H9 (cell line): ENCODE measurements at regions not wholly inside any gene's neighbourhood (a gene's known extent, or its start where the extent isn't known, plus 50 kb on each side); places are given as distances from the start of the nearest gene placed in this dataset.

ENCODE experiments used
- DNase-seq: peaks from one replicate; pipeline ENCODE4 v3.0.0-alpha.2; 2017
- H2AFZ ChIP-seq: one replicate; pipeline ENCODE4 v1.6.1; 2013; ENCODE audit warnings: mild to moderate bottlenecking, low read length, control low read depth, moderate library complexity
- H2AK5ac ChIP-seq: 2 replicates; pipeline ENCODE4 v1.6.1; 2013; ENCODE audit warnings: low read length, control low read depth, mixed read lengths; ENCODE audit not compliant: insufficient read length
- H2BK120ac ChIP-seq: one replicate; pipeline ENCODE4 v1.6.1; 2013; ENCODE audit warnings: low read depth, mild to moderate bottlenecking, low read length, control low read depth, inconsistent platforms; ENCODE audit not compliant: poor library complexity, severe bottlenecking
- H2BK12ac ChIP-seq: 2 replicates; pipeline ENCODE4 v1.6.1; 2013; ENCODE audit warnings: low read length, control low read depth, mixed read lengths, low read depth; ENCODE audit not compliant: insufficient read length
- H2BK15ac ChIP-seq: 2 replicates; pipeline ENCODE4 v1.6.1; 2013; ENCODE audit warnings: low read depth, low read length, control low read depth
- H2BK20ac ChIP-seq: one replicate; pipeline ENCODE4 v1.6.1; 2013; ENCODE audit warnings: low read depth, mild to moderate bottlenecking, low read length, control low read depth, inconsistent platforms; ENCODE audit not compliant: poor library complexity, severe bottlenecking
- H2BK5ac ChIP-seq: 2 replicates; pipeline ENCODE4 v1.6.1; 2013; ENCODE audit warnings: low read length, control low read depth, mixed read lengths; ENCODE audit not compliant: insufficient read length
- H3K14ac ChIP-seq: 2 replicates; pipeline ENCODE4 v1.6.1; 2013; ENCODE audit warnings: low read length, control low read depth; ENCODE audit not compliant: insufficient read depth
- H3K18ac ChIP-seq: 2 replicates; pipeline ENCODE4 v1.6.1; 2013; ENCODE audit warnings: low read depth, mild to moderate bottlenecking, mixed read lengths, low read length, control low read depth; ENCODE audit not compliant: insufficient read length
- H3K23ac ChIP-seq: 2 replicates; pipeline ENCODE4 v1.6.1; 2013; ENCODE audit warnings: low read length, control low read depth, mixed read lengths, low read depth; ENCODE audit not compliant: insufficient read length
- H3K23me2 ChIP-seq: 2 replicates; pipeline ENCODE4 v1.6.1; 2013; ENCODE audit warnings: low read depth, mild to moderate bottlenecking, mixed read lengths, low read length, control low read depth; ENCODE audit not compliant: insufficient read length, poor library complexity, severe bottlenecking
- H3K27ac ChIP-seq: 2 replicates; pipeline ENCODE4 v1.5.1; 2013; ENCODE audit warnings: low read length, control low read depth, mixed read lengths, low read depth; ENCODE audit not compliant: insufficient read length
- H3K27me3 ChIP-seq: 2 replicates; pipeline ENCODE4 v1.6.1; 2013; ENCODE audit warnings: low read length, control low read depth, inconsistent platforms; ENCODE audit not compliant: insufficient read depth
- H3K4ac ChIP-seq: 2 replicates; pipeline ENCODE4 v1.6.1; 2013; ENCODE audit warnings: low read depth, mild to moderate bottlenecking, control low read depth, inconsistent platforms, low read length, moderate library complexity
- H3K4me1 ChIP-seq: 2 replicates; pipeline ENCODE4 v1.6.1; 2013; ENCODE audit warnings: low read length, control low read depth, inconsistent platforms; ENCODE audit not compliant: insufficient read depth
- H3K4me2 ChIP-seq: 2 replicates; pipeline ENCODE4 v1.6.1; 2013; ENCODE audit warnings: low read length, control low read depth, mixed read lengths; ENCODE audit not compliant: insufficient read length, insufficient read depth
- H3K56ac ChIP-seq: 2 replicates; pipeline ENCODE4 v1.6.1; 2013; ENCODE audit warnings: low read depth, mild to moderate bottlenecking, mixed read lengths, low read length, control low read depth; ENCODE audit not compliant: insufficient read length
- H3K79me1 ChIP-seq: 2 replicates; pipeline ENCODE4 v1.6.1; 2013; ENCODE audit warnings: low read depth, mild to moderate bottlenecking, moderate library complexity, low read length, control low read depth, inconsistent platforms; ENCODE audit not compliant: insufficient read depth, poor library complexity, severe bottlenecking
- H3K79me2 ChIP-seq: 2 replicates; pipeline ENCODE4 v1.6.1; 2013; ENCODE audit warnings: low read length, control low read depth, inconsistent platforms; ENCODE audit not compliant: insufficient read depth
- H3K9ac ChIP-seq: 2 replicates; pipeline ENCODE4 v1.6.1; 2013; ENCODE audit warnings: low read length, control low read depth, mixed read lengths; ENCODE audit not compliant: insufficient read length; ENCODE audit errors: extremely low read depth
- H3K9me3 ChIP-seq: one replicate; pipeline ENCODE4 v1.6.1; 2013; ENCODE audit warnings: low read depth, low read length, inconsistent platforms; ENCODE audit not compliant: control insufficient read depth
- H3T11ph ChIP-seq: one replicate; pipeline ENCODE4 v1.6.1; 2013; ENCODE audit warnings: mild to moderate bottlenecking, low read length, control low read depth, inconsistent platforms
- H4K20me1 ChIP-seq: one replicate; pipeline ENCODE4 v1.6.1; 2013; ENCODE audit not compliant: control insufficient read depth, insufficient read length, insufficient read depth
- H4K5ac ChIP-seq: 2 replicates; pipeline ENCODE4 v1.6.1; 2013; ENCODE audit warnings: low read depth, mild to moderate bottlenecking, mixed read lengths, low read length, control low read depth; ENCODE audit not compliant: insufficient read length
- H4K8ac ChIP-seq: replicated peaks from 2 replicates; pipeline ENCODE4 v1.6.1; 2013; ENCODE audit warnings: low read length, control low read depth, mixed read lengths, low read depth; ENCODE audit not compliant: insufficient read length
- H4K91ac ChIP-seq: 2 replicates; pipeline ENCODE4 v1.6.1; 2013; ENCODE audit warnings: low read depth, mild to moderate bottlenecking, moderate library complexity, mixed read lengths, low read length, control low read depth; ENCODE audit not compliant: insufficient read length
- H3K27ac Mint-ChIP-seq, 3 experiments: 2 replicates in 2 of 3; 3 replicates in 1 of 3; pipeline ENCODE4 v1.8.0; 2020 to 2021; ENCODE audit warnings: mixed read lengths in 3 of 3, mild to moderate bottlenecking in 1 of 3, moderate library complexity in 1 of 3
- H3K27me3 Mint-ChIP-seq: 2 replicates; pipeline ENCODE4 v1.8.0; 2021; ENCODE audit warnings: low read depth, mild to moderate bottlenecking, moderate library complexity, mixed read lengths
- H3K36me3 Mint-ChIP-seq, 3 experiments: 2 replicates in 2 of 3; 3 replicates in 1 of 3; pipeline ENCODE4 v1.8.0; 2020 to 2021; ENCODE audit warnings: low read depth in 3 of 3, mixed read lengths in 3 of 3; ENCODE audit not compliant: insufficient read depth in 1 of 3
- H3K4me1 Mint-ChIP-seq, 2 experiments: 2 replicates each; pipeline ENCODE4 v1.8.0; 2020; ENCODE audit warnings: mixed read lengths in 2 of 2
- H3K4me3 Mint-ChIP-seq, 2 experiments: 2 replicates in 1 of 2; 3 replicates in 1 of 2; pipeline ENCODE4 v1.8.0; 2020 to 2021; ENCODE audit warnings: mild to moderate bottlenecking in 2 of 2, mixed read lengths in 2 of 2, moderate library complexity in 1 of 2
- H3K9me3 Mint-ChIP-seq, 2 experiments: 2 replicates in 1 of 2; 3 replicates in 1 of 2; pipeline ENCODE4 v1.8.0; 2020; ENCODE audit warnings: mild to moderate bottlenecking in 2 of 2, mixed read lengths in 2 of 2, moderate library complexity in 1 of 2
- CTCF ChIP-seq: fragments of 200-600 bp; sonication (generic); conservative IDR thresholded peaks from 3 replicates; pipeline ENCODE4 v1.8.0; 2021; ENCODE audit warnings: antibody characterized with exemption, mild to moderate bottlenecking
- WGBS: extraction: QIAGEN DNeasy Blood & Tissue Kit; methylation state at CpG from one replicate; pipeline ENCODE4 v1.1.7; 2013; ENCODE audit warnings: missing lambda C conversion rate, low lambda C conversion rate, mixed read lengths; ENCODE audit not compliant: insufficient read length; ENCODE audit errors: extremely low coverage; 5-methylcytosine and 5-hydroxymethylcytosine counted together

DNA sequence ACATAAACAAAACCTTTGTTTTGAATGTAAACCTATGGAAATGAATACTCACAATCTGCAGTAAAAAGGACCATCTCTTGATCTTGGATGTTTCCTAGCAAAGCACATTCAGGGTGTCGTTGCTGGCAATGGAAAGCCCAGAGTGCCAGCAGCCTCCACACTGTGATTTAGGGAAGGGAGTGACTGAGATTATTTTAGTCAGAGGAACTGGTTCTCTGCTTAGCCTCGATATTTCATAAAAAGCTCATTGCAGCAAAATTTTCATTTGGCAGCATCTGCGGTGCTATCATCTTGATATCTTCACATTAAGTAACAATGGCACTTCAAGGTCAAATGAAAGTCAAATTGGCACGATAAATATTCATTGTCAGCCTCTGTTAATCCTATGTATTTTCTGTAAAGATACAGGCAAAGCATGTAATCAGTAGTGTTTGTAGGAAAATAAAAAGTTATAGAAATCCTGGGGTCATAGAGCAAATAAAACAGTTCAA, 116.0 kb downstream of the MACIR start:
- Histone ChIP-seq H3K4ac (no peak overlapping the region), H3K4me2 (no peak overlapping the region), H3K14ac (no peak overlapping the region), H2BK15ac (no peak overlapping the region), H4K8ac (no peak overlapping the region), H2AK5ac (no peak overlapping the region), H4K91ac (no peak overlapping the region), H2BK120ac (no peak overlapping the region), H4K5ac (no peak overlapping the region), H2BK5ac (no peak overlapping the region), H3K56ac (no peak overlapping the region), H3K9ac (no peak overlapping the region), H3K79me2 (no peaks in the 10 kb centered on the region), H4K20me1 (no peaks in the 10 kb centered on the region), H3K9me3 (no peaks in the 10 kb centered on the region), H3K79me1 (no peaks in the 10 kb centered on the region), H2BK20ac (no peak overlapping the region), H2BK12ac (no peak overlapping the region), H3T11ph (no peak overlapping the region), H3K27me3 (no peaks in the 10 kb centered on the region), H2AFZ (no peak overlapping the region), H3K23ac (no peak overlapping the region), H3K23me2 (no peaks in the 10 kb centered on the region), H3K4me1 (no peaks in the 10 kb centered on the region), H3K18ac (no peak overlapping the region), H3K27ac (no peak overlapping the region)
- Mint-ChIP-seq H3K27ac (no peak overlapping the region), H3K36me3 (no peaks in the 10 kb centered on the region), H3K4me1 (peaks cover 5 to 6% of the 10 kb centered on the region in 2 experiments), H3K9me3 (no peaks in the 10 kb centered on the region), H3K27me3 (peaks cover 2% of the 10 kb centered on the region; the same call in 1 of the 2 replicates), H3K4me3 (no peak overlapping the region)
- DNase-seq = no peak
- no peak for TF ChIP-seq CTCF
- WGBS = no CpG with 5 or more reads among the region's 4 CpGs
